Natural killer cell treated with Interleukin-12 subunit alpha and Interleukin-12 subunit beta and Interleukin-15 and Interleukin-18, amount 100 ng/mL, for 72 hours (primary cell): ENCODE measurements at regions not wholly inside any gene's neighbourhood (a gene's known extent, or its start where the extent isn't known, plus 50 kb on each side); places are given as distances from the start of the nearest gene placed in this dataset.

Experiments used
- ATAC-seq, 2 donors: fragments of 150-1000 bp; cut with Tn5 transposase in 1 of 2; sonication (Bioruptor Pico), chemical (Tn5 transposase) in 1 of 2; 2 replicates each; pipeline ENCODE4 v1.10.0; 2021
- DNase-seq: peaks from one replicate; pipeline ENCODE4 v3.0.0; 2022; ENCODE audit warnings: low spot score
- H3K27ac Mint-ChIP-seq, 2 donors: 1 replicate in 1 of 2; 2 replicates in 1 of 2; pipeline ENCODE4 v1.8.0; 2022; ENCODE audit warnings: mixed read lengths in 2 of 2, mild to moderate bottlenecking in 1 of 2, moderate library complexity in 1 of 2
- H3K27me3 Mint-ChIP-seq, 2 donors: 1 replicate in 1 of 2; 2 replicates in 1 of 2; pipeline ENCODE4 v1.8.0; 2022; ENCODE audit warnings: mixed read lengths in 2 of 2
- H3K36me3 Mint-ChIP-seq: one replicate; pipeline ENCODE4 v1.8.0; 2022; ENCODE audit warnings: mixed read lengths
- H3K4me1 Mint-ChIP-seq, 2 donors: 1 replicate in 1 of 2; 2 replicates in 1 of 2; pipeline ENCODE4 v1.8.0; 2022; ENCODE audit warnings: low read depth in 2 of 2, mixed read lengths in 2 of 2, mild to moderate bottlenecking in 1 of 2
- H3K4me3 Mint-ChIP-seq: one replicate; pipeline ENCODE4 v1.8.0; 2022; ENCODE audit warnings: mixed read lengths
- H3K9me3 Mint-ChIP-seq: 2 replicates; pipeline ENCODE4 v1.8.0; 2022; ENCODE audit warnings: mixed read lengths

- no peaks in the 10 kb centered on the region for H3K27me3 Mint-ChIP-seq
- ATAC-seq: no peak
These were observed 942.5 kb upstream of the CITED2 start for GRCh38 chr6:140316966-140317365.

GRCh38 chr6:140314682-140315081 is 940.2 kb upstream of the CITED2 start:
- no peak for ATAC-seq
- H3K4me3 Mint-ChIP-seq: no peak overlapping the region
- H3K4me1 Mint-ChIP-seq: no peaks in the 10 kb centered on the region
- no peak overlapping the region for H3K27ac Mint-ChIP-seq
- no peaks in the 10 kb centered on the region for H3K27me3 Mint-ChIP-seq
- H3K36me3 Mint-ChIP-seq: no peaks in the 10 kb centered on the region
- DNase-seq: no peak
- no peaks in the 10 kb centered on the region for H3K9me3 Mint-ChIP-seq

More at GRCh38 chr6:140316966-140317365, 942.5 kb upstream of the CITED2 start:
- no peaks in the 10 kb centered on the region for H3K9me3 Mint-ChIP-seq
- no peak overlapping the region for H3K27ac Mint-ChIP-seq
- H3K4me1 Mint-ChIP-seq: no peaks in the 10 kb centered on the region
- H3K4me3 Mint-ChIP-seq: no peak overlapping the region
- H3K36me3 Mint-ChIP-seq: no peaks in the 10 kb centered on the region
- no peak for DNase-seq

- ATAC-seq (no peak), DNase-seq (no peak)
- H3K4me1 Mint-ChIP-seq: no peaks in the 10 kb centered on the region
- H3K9me3 Mint-ChIP-seq: no peaks in the 10 kb centered on the region
- H3K27ac Mint-ChIP-seq: no peak overlapping the region
- H3K36me3 Mint-ChIP-seq: no peaks in the 10 kb centered on the region
- no peaks in the 10 kb centered on the region for H3K27me3 Mint-ChIP-seq
- no peak overlapping the region for H3K4me3 Mint-ChIP-seq
These were observed 936.7 kb upstream of the CITED2 start for GRCh38 chr6:140311146-140311545.

GRCh38 chr6:140303218-140303949 is 928.9 kb upstream of the CITED2 start:
- no peak for ATAC-seq
- no peak overlapping the region for H3K4me3 Mint-ChIP-seq
- no peaks in the 10 kb centered on the region for H3K36me3 Mint-ChIP-seq
- H3K27ac Mint-ChIP-seq: no peak overlapping the region
- H3K9me3 Mint-ChIP-seq: no peaks in the 10 kb centered on the region
- DNase-seq: no peak
- no peaks in the 10 kb centered on the region for H3K27me3 Mint-ChIP-seq
- no peaks in the 10 kb centered on the region for H3K4me1 Mint-ChIP-seq

GRCh38 chr6:140300331-140300730 is 925.9 kb upstream of the CITED2 start:
- H3K27me3 Mint-ChIP-seq: no peaks in the 10 kb centered on the region
- no peak overlapping the region for H3K4me3 Mint-ChIP-seq
- no peak overlapping the region for H3K27ac Mint-ChIP-seq
- ATAC-seq (no peak), DNase-seq (no peak)
- H3K36me3 Mint-ChIP-seq: no peaks in the 10 kb centered on the region
- no peaks in the 10 kb centered on the region for H3K9me3 Mint-ChIP-seq
- H3K4me1 Mint-ChIP-seq: no peaks in the 10 kb centered on the region

- H3K27ac Mint-ChIP-seq: no peak overlapping the region
- no peak overlapping the region for H3K4me3 Mint-ChIP-seq
- no peak for ATAC-seq
- no peaks in the 10 kb centered on the region for H3K27me3 Mint-ChIP-seq
- H3K4me1 Mint-ChIP-seq: no peaks in the 10 kb centered on the region
- H3K36me3 Mint-ChIP-seq: no peaks in the 10 kb centered on the region
- DNase-seq: no peak
- peaks cover 3% of the 10 kb centered on the region for H3K9me3 Mint-ChIP-seq
These were observed 914.7 kb upstream of the CITED2 start for GRCh38 chr6:140289186-140289585.

GRCh38 chr6:140285998-140286690 is 911.7 kb upstream of the CITED2 start:
- Mint-ChIP-seq H3K36me3 (no peaks in the 10 kb centered on the region), H3K27me3 (no peaks in the 10 kb centered on the region), H3K4me1 (no peaks in the 10 kb centered on the region), H3K27ac (no peak overlapping the region), H3K4me3 (no peak overlapping the region), H3K9me3 (peaks cover 3% of the 10 kb centered on the region)
- ATAC-seq: no peak
- DNase-seq: no peak

GRCh38 chr6:140285471-140285870 is 911.0 kb upstream of the CITED2 start:
- Mint-ChIP-seq H3K36me3 (no peaks in the 10 kb centered on the region), H3K4me3 (no peak overlapping the region), H3K9me3 (peaks cover 3% of the 10 kb centered on the region), H3K4me1 (no peaks in the 10 kb centered on the region), H3K27me3 (no peaks in the 10 kb centered on the region), H3K27ac (no peak overlapping the region)
- DNase-seq (no peak), ATAC-seq (no peak)

- Mint-ChIP-seq H3K4me3 (no peak overlapping the region), H3K36me3 (no peaks in the 10 kb centered on the region), H3K27me3 (no peaks in the 10 kb centered on the region), H3K27ac (no peak overlapping the region), H3K4me1 (no peaks in the 10 kb centered on the region), H3K9me3 (peaks cover 3% of the 10 kb centered on the region)
- DNase-seq: no peak
- no peak for ATAC-seq
These were observed 910.4 kb upstream of the CITED2 start for GRCh38 chr6:140284871-140285270.

GRCh38 chr6:140283197-140283596 is 908.7 kb upstream of the CITED2 start:
- no peaks in the 10 kb centered on the region for H3K27me3 Mint-ChIP-seq
- ATAC-seq: no peak
- no peak overlapping the region for H3K27ac Mint-ChIP-seq
- H3K4me3 Mint-ChIP-seq: no peak overlapping the region
- no peaks in the 10 kb centered on the region for H3K36me3 Mint-ChIP-seq
- peaks cover 3% of the 10 kb centered on the region for H3K9me3 Mint-ChIP-seq
- no peaks in the 10 kb centered on the region for H3K4me1 Mint-ChIP-seq
- no peak for DNase-seq

GRCh38 chr6:140281767-140282166 is 907.3 kb upstream of the CITED2 start:
- Mint-ChIP-seq H3K4me3 (no peak overlapping the region), H3K4me1 (no peaks in the 10 kb centered on the region), H3K36me3 (no peaks in the 10 kb centered on the region), H3K27ac (no peak overlapping the region), H3K27me3 (no peaks in the 10 kb centered on the region), H3K9me3 (peaks cover 3% of the 10 kb centered on the region)
- no peak for DNase-seq
- no peak for ATAC-seq

GRCh38 chr6:140281236-140281635 is 906.8 kb upstream of the CITED2 start:
- H3K4me1 Mint-ChIP-seq: no peaks in the 10 kb centered on the region
- no peaks in the 10 kb centered on the region for H3K36me3 Mint-ChIP-seq
- ATAC-seq: no peak
- no peak for DNase-seq
- H3K9me3 Mint-ChIP-seq: peaks cover 3% of the 10 kb centered on the region
- no peaks in the 10 kb centered on the region for H3K27me3 Mint-ChIP-seq
- H3K27ac Mint-ChIP-seq: no peak overlapping the region
- no peak overlapping the region for H3K4me3 Mint-ChIP-seq

GRCh38 chr6:140276719-140277118 is 902.3 kb upstream of the CITED2 start:
- no peak overlapping the region for H3K27ac Mint-ChIP-seq
- ATAC-seq (no peak), DNase-seq (no peak)
- no peaks in the 10 kb centered on the region for H3K27me3 Mint-ChIP-seq
- H3K9me3 Mint-ChIP-seq: no peaks in the 10 kb centered on the region
- no peak overlapping the region for H3K4me3 Mint-ChIP-seq
- no peaks in the 10 kb centered on the region for H3K4me1 Mint-ChIP-seq
- no peaks in the 10 kb centered on the region for H3K36me3 Mint-ChIP-seq

GRCh38 chr6:140276133-140276532 is 901.7 kb upstream of the CITED2 start:
- H3K27ac Mint-ChIP-seq: no peak overlapping the region
- no peaks in the 10 kb centered on the region for H3K27me3 Mint-ChIP-seq
- ATAC-seq: no peak
- H3K36me3 Mint-ChIP-seq: no peaks in the 10 kb centered on the region
- H3K4me1 Mint-ChIP-seq: no peaks in the 10 kb centered on the region
- H3K4me3 Mint-ChIP-seq: no peak overlapping the region
- DNase-seq: no peak
- H3K9me3 Mint-ChIP-seq: no peaks in the 10 kb centered on the region
